ENCODE measurements at regions not wholly inside any gene's neighbourhood (a gene's known extent, or its start where the extent isn't known, plus 50 kb on each side); places are given as distances from the start of the nearest gene placed in this dataset.

- DNase-seq (ENCODE audit: low read depth), result no peak
These were observed 69.5 kb upstream of the SSX2IP start for GRCh38 chr1:84759756-84760155.

- no peak for DNase-seq (ENCODE audit: low read depth)
These were observed 68.8 kb upstream of the SSX2IP start for GRCh38 chr1:84758968-84759491.

- DNase-seq (ENCODE audit: low read depth), result no peak
These were observed 68.2 kb upstream of the SSX2IP start for GRCh38 chr1:84758476-84758875.

DNA sequence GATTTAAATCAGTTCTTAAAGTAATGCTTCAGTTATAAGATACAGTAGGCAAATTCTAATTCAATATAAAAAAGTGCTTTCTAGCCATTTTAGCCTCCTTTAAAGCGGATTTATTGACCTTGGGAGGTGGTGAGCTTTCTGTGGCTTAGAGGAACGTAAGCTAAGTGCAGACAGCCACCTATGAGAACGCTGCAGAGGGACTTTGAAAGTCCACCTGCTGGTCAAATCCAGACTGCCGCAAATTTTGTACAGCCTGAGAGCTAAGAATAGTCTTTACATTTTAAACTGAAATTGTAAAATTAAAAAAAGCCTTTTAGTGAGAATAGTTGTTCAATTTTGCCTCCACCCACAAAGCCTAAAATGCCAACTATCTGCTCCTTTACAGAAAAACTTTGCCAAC, 67.0 kb upstream of the SSX2IP start:
- no peak for DNase-seq (ENCODE audit: low read depth)

- DNase-seq (ENCODE audit: low read depth), result no peak
These were observed 66.3 kb upstream of the SSX2IP start for GRCh38 chr1:84756455-84757082.

GRCh38 chr1:84756001-84756400, 65.7 kb upstream of the SSX2IP start:
- DNase-seq (ENCODE audit: low read depth), result no peak

DNA sequence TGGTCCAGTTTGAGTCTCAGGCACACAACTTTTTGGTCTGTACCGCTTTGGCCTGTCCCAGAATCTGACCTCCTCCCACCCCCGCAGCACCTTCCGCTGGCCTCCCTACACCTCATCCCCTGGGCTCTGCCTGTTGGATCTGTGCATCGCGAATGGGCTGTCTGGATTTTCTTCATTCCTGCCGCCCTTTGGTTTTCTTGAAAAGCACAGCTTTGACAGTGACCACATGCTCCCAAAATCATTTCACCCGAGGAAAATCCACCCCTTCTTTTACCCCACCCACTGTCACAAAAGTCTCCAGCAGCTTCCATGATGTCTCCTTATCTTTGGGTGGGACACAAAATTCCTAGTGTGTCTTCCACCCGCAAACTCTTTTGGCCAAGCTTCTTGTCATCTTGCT, 65.0 kb upstream of the SSX2IP start:
- DNase-seq (ENCODE audit: low read depth), result no peak

DNA sequence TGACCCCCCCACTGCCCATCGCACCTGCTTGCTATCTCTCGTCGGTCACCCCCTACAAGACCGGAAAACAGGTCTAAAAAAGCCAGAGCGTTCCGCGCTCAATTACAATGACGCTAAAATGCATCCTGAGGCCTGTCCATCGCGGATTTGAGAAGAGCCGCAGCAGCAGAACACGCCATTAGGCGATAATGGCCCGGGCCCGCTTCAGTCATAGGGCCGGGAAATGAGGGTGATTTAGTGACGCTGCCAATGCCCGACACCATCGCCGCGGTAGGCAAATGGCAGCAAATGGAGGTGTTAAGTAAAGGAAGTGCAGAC, 64.1 kb upstream of the SSX2IP start:
- DNase-seq (ENCODE audit: low read depth), result no peak

- DNase-seq (ENCODE audit: low read depth), result peak; percentile 65
These were observed 63.5 kb upstream of the SSX2IP start for GRCh38 chr1:84753516-84754385.

- DNase-seq (ENCODE audit: low read depth), result no peak
These were observed 60.0 kb upstream of the SSX2IP start for GRCh38 chr1:84750110-84750730.

DNA sequence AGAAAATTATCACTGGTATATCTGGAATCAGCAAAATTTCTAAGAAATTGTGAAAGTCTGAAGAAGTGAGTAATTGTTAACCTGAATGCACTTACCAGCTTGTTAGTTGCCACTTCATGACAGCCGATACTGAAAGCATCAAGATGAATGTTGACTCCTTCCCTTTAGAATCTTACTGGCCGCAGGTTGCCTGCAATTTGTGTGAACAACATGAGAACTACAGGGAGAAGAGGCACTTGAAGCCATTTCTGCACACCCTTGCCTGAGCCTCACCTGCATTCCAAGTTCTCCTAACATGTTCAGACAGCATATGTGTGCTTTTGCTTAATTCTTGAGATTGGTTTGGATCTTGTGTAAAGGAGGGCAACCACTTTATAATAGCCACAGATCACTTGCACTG, 59.2 kb upstream of the SSX2IP start:
- DNase-seq (ENCODE audit: low read depth), result no peak

GRCh38 chr1:84748364-84748763, 58.1 kb upstream of the SSX2IP start:
- DNase-seq (ENCODE audit: low read depth), result no peak

DNA sequence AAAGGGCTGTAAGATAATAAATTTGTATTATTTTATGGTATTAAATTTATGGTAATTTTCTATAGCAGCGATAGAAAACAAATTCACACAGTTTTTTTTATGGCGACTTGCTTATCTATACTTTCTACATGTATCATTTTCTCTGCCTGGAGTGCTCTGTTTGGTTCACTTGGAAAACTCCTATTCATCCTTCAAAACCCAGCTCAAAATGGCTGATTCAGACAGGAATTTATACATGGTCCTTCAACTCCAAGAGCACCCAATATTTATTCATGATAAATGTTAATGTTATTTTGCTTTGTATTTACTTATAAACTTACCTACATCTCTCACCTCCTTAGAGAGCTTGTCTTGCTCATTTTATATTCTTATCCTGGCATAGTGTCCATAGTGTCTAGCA, 55.6 kb upstream of the SSX2IP start:
- no peak for DNase-seq (ENCODE audit: low read depth)

GRCh38 chr1:84743896-84744295, 53.6 kb upstream of the SSX2IP start:
- DNase-seq (ENCODE audit: low read depth), result no peak

DNA sequence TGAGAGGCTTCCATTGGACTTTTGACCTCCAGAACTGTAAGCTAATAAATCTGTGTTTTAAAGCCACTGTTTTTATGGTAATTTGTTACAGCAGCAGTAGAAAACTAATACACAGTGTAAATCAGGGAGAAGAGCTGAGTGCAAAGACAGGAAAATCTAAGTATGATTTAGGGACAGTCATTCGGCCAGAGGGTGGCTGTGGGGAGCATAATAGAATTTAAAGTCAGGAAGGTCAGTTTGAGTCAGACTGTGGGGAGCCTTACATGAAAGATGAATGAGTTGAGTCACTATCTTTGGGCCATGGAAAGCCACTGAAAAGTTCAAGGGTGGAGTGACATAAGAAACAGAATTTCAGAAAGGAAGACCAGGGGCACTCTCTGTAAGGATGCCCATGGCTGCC, 52.4 kb upstream of the SSX2IP start:
- DNase-seq (ENCODE audit: low read depth), result no peak

- DNase-seq (ENCODE audit: low read depth), result no peak
These were observed 49.9 kb upstream of the SSX2IP start for GRCh38 chr1:84740050-84740714.

Measured in stimulated activated CD8-positive, alpha-beta memory T cell treated with anti-CD3 and anti-CD28 coated beads, Interleukin-4, amount 100 ng/mL, for 24 hours (primary cell).